BE2C (cell line): ENCODE measurements at regions not wholly inside any gene's neighbourhood (a gene's known extent, or its start where the extent isn't known, plus 50 kb on each side); places are given as distances from the start of the nearest gene placed in this dataset.

Experiments
- DNase-seq: peaks from one replicate; pipeline ENCODE4 v3.0.0-alpha.2; 2020
- H3K27me3 ChIP-seq: fragments of 250-450 bp; sonication (Bioruptor Pico); 2 replicates; pipeline ENCODE4 v1.5.1; 2020; ENCODE audit warnings: mild to moderate bottlenecking
- H3K36me3 ChIP-seq: fragments of 250-450 bp; sonication (Bioruptor Pico); 2 replicates; pipeline ENCODE4 v1.5.1; 2020; ENCODE audit warnings: mild to moderate bottlenecking
- H3K4me1 ChIP-seq: fragments of 250-450 bp; sonication (Bioruptor Pico); 2 replicates; pipeline ENCODE4 v1.5.1; 2020
- H3K4me3 ChIP-seq: 2 replicates; pipeline ENCODE4 v1.5.1; 2011; ENCODE audit warnings: low read depth, low read length
- H3K9me3 ChIP-seq: fragments of 250-450 bp; sonication (Bioruptor Pico); 2 replicates; pipeline ENCODE4 v1.5.1; 2020
- CTCF ChIP-seq: IDR thresholded peaks from 2 replicates; pipeline ENCODE4 v1.5.1; 2012; ENCODE audit warnings: mild to moderate bottlenecking, low read depth, low read length

DNA sequence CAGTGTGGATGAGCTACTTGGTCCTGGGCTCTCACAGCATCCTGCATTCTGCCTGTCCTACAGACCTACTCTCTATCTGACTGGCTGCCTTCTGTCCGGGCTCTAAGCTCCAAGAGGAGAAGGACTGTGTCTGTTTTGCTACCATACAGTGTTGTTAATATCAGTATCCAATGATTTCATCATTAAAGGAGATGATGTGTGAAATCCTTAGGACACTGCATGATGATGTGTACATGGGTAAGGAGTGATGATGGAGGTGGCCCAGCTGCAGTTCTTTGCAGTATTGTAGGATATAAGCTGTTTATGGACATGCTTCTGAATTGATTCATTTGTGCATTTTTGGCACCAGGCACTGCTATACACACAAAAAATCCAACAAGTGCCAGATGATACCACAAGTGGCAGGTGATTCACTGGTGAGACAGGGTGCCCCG lies 536.9 kb upstream of the CDH11 start:
- H3K9me3 ChIP-seq = no peaks in the 10 kb centered on the region
- H3K4me1 ChIP-seq = peaks cover 20% of the 10 kb centered on the region
- H3K27me3 ChIP-seq = no peaks in the 10 kb centered on the region; the same call in 1 of the 2 replicates
- no peaks in the 10 kb centered on the region for H3K36me3 ChIP-seq
- TF ChIP-seq CTCF = no peak
- H3K4me3 ChIP-seq = no peak overlapping the region
- DNase-seq = no peak

DNA sequence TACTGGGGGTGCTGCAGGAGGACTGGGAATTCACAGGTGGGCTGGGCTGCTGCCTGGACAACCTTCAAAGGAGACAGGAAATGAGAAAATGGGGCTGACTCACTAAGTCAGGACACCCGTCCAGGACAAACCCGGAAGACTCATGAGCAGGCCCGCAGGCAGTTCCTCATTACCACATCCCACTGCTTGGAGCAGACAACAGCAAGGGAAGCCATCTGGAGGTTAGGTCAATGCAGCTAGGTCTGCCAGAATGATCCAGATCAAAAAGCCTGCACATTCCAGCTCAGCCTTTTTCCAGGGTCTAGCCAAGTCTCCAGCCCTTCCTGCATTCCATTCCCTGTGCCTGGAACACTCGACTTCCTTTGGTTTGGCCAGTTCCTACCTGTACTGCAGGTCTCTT lies 536.5 kb upstream of the CDH11 start:
- Histone ChIP-seq H3K36me3 (no peaks in the 10 kb centered on the region), H3K4me1 (peaks cover 20% of the 10 kb centered on the region), H3K9me3 (no peaks in the 10 kb centered on the region; the same call in 1 of the 2 replicates), H3K27me3 (no peaks in the 10 kb centered on the region; the same call in 1 of the 2 replicates), H3K4me3 (no peak overlapping the region)
- TF ChIP-seq CTCF = no peak
- DNase-seq = peak; percentile 81

- H3K4me3 ChIP-seq = no peak overlapping the region
- H3K27me3 ChIP-seq = no peaks in the 10 kb centered on the region; the same call in 1 of the 2 replicates
- H3K4me1 ChIP-seq = peaks cover 20% of the 10 kb centered on the region
- no peaks in the 10 kb centered on the region; the same call in 1 of the 2 replicates for H3K9me3 ChIP-seq
- no peaks in the 10 kb centered on the region for H3K36me3 ChIP-seq
- no peak for DNase-seq
- no peak for TF ChIP-seq CTCF
These were observed 535.7 kb upstream of the CDH11 start for GRCh38 chr16:65657556-65657955.

DNA sequence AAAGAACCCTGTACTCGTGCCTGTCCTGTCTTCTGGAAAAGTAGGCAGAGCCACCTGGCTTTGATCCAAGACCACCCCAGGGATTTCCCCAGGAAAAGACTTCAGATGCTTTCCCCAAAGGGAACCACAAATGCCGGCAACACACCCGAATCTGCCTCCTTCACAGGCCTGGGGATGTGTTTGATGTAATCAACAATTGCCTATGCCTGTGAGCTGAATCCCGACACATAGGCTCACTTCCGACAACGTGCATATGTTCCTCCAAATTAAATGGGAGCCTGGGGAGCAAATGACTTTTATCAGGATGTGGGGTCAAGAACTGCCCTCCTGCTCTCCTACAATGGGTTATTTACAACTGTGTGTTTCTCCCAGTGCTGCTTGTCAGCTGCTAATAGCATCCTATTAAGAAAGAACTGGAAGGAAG lies 535.2 kb upstream of the CDH11 start:
- no peak for TF ChIP-seq CTCF
- Histone ChIP-seq H3K4me1 (peaks cover 20% of the 10 kb centered on the region), H3K36me3 (no peaks in the 10 kb centered on the region), H3K9me3 (no peaks in the 10 kb centered on the region; the same call in 1 of the 2 replicates), H3K27me3 (no peaks in the 10 kb centered on the region; the same call in 1 of the 2 replicates), H3K4me3 (no peak overlapping the region)
- peak; percentile 76 for DNase-seq

GRCh38 chr16:65655802-65656201 lies 533.9 kb upstream of the CDH11 start:
- peaks cover 17% of the 10 kb centered on the region for H3K4me1 ChIP-seq
- no peaks in the 10 kb centered on the region; the same call in 1 of the 2 replicates for H3K27me3 ChIP-seq
- H3K36me3 ChIP-seq = no peaks in the 10 kb centered on the region
- DNase-seq = no peak
- no peak overlapping the region for H3K4me3 ChIP-seq
- no peaks in the 10 kb centered on the region; the same call in 1 of the 2 replicates for H3K9me3 ChIP-seq
- no peak for TF ChIP-seq CTCF

DNA sequence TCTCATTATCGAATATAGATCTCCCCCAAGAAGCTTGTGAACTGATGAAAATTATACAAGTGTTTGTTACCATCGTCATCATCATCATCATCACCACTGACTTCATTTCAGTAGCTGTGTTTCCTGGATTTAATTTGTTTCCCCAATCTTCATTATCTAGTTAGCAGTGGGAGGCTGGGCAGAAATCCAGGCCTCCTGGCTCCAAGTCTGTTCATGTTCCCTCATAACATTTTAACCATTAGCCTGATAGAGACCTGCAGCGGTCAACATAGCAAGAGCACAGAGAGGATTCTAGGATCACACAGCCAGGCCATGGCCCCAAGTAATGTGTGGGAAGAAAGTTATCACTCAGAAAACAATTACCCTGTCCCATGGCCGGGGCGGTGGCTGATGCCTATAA lies 526.2 kb upstream of the CDH11 start:
- TF ChIP-seq CTCF = no peak
- Histone ChIP-seq H3K4me1 (no peaks in the 10 kb centered on the region), H3K27me3 (no peaks in the 10 kb centered on the region)

More for the DNA sequence above, 526.2 kb upstream of the CDH11 start:
- Histone ChIP-seq H3K4me3 (no peak overlapping the region), H3K36me3 (no peaks in the 10 kb centered on the region), H3K9me3 (no peaks in the 10 kb centered on the region)
- no peak for DNase-seq
